SJCRH30 (cell line): ENCODE measurements at regions not wholly inside any gene's neighbourhood (a gene's known extent, or its start where the extent isn't known, plus 50 kb on each side); places are given as distances from the start of the nearest gene placed in this dataset.

Experiments used
- DNase-seq, 2 experiments: peaks; one replicate each; pipeline ENCODE4 v3.0.0-alpha.2; 2015 to 2020
- H3K27ac ChIP-seq: fragments of 250-450 bp; sonication (Bioruptor Pico); 2 replicates; pipeline ENCODE4 v1.5.1; 2020; ENCODE audit warnings: mild to moderate bottlenecking, moderate library complexity
- H3K27me3 ChIP-seq: fragments of 250-450 bp; sonication (Bioruptor Pico); 2 replicates; pipeline ENCODE4 v1.5.1; 2020; ENCODE audit warnings: mild to moderate bottlenecking, moderate library complexity
- H3K36me3 ChIP-seq: fragments of 250-450 bp; sonication (Bioruptor Pico); 2 replicates; pipeline ENCODE4 v1.5.1; 2020; ENCODE audit warnings: mild to moderate bottlenecking, moderate library complexity
- H3K4me1 ChIP-seq: fragments of 250-450 bp; sonication (Bioruptor Pico); 2 replicates; pipeline ENCODE4 v1.5.1; 2020; ENCODE audit warnings: mild to moderate bottlenecking, moderate library complexity
- H3K4me3 ChIP-seq: fragments of 250-450 bp; sonication (Bioruptor Pico); 2 replicates; pipeline ENCODE4 v1.5.1; 2020; ENCODE audit warnings: mild to moderate bottlenecking, moderate library complexity
- H3K9me3 ChIP-seq: fragments of 250-450 bp; sonication (Bioruptor Pico); replicated peaks from 2 replicates; pipeline ENCODE4 v1.5.1; 2020; ENCODE audit warnings: mild to moderate bottlenecking, moderate library complexity

DNA sequence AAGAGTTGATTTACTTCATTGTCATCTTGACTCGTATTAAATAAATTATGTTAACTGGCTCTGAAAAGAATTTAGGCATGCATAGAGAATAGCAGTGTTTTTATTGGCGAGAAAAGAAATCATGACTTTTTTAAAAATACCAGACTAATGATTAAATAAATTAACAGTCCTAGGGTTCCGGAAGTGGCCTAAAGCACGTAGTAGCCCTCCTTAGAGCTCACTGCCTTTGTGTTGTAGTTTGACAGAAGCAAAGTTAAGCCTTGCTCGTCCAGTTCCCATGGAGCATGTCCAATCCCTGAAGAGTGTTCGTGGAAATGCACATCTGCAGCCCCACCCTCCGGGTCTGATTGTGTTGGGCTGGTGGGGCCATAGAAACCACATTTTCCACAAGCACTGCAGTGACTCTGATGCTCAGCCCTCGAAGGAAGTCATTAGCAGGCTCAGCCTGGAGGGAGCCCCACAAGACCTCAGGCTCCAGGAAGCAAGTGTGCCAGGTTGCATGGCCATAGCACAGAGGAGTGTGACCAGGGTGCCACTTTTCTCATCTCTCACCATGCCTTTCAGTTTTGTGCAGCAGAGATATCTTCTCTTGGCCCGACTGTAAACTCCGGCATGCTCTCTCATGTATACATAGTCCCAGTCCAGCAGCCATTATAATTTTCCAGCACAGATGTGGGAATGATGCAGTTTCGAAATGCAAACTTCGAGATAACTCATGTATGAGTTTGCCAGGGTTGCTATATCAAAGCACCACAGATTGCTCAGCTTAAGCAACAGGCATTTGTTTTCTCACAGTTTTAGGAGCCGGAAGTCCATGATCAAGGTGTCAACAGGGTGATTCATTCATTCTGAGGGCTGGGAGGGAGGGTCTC is 188.6 kb upstream of the SH3BP4 start:
- H3K4me3 ChIP-seq, result no peak overlapping the region
- no peaks in the 10 kb centered on the region for H3K27me3 ChIP-seq
- peaks cover 4% of the 10 kb centered on the region for H3K9me3 ChIP-seq
- no peak for DNase-seq
- no peak overlapping the region for H3K27ac ChIP-seq
- no peaks in the 10 kb centered on the region for H3K4me1 ChIP-seq
- H3K36me3 ChIP-seq, result no peaks in the 10 kb centered on the region

GRCh38 chr2:234761910-234762309 is 189.9 kb upstream of the SH3BP4 start:
- Histone ChIP-seq H3K4me1 (no peaks in the 10 kb centered on the region), H3K27me3 (no peaks in the 10 kb centered on the region), H3K27ac (no peak overlapping the region), H3K9me3 (peaks cover 4% of the 10 kb centered on the region), H3K4me3 (no peak overlapping the region), H3K36me3 (no peaks in the 10 kb centered on the region)
- no peak for DNase-seq

DNA sequence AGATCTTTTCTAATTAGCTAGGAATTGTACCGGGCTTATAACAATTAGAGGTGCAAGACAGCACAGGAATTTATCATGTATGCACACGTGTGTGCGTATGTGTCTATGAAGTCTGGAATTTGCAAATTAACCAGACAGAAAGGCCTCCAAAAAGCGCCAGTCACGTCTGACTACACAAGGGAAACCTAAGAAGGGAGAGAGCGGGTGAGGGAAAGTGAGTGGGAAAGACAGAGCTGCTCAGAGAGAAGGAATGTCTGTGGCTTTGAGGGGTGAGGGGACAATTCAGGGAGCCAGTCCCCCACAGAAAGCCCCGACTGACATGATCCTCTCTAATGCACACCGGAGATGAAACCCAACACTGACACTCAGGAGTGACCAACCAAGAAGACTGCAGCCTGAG is 197.7 kb upstream of the SH3BP4 start:
- H3K9me3 ChIP-seq, result no peaks in the 10 kb centered on the region
- no peaks in the 10 kb centered on the region for H3K36me3 ChIP-seq
- no peaks in the 10 kb centered on the region for H3K27me3 ChIP-seq
- no peak overlapping the region for H3K27ac ChIP-seq
- DNase-seq, result no peak
- no peak overlapping the region for H3K4me3 ChIP-seq
- H3K4me1 ChIP-seq, result no peaks in the 10 kb centered on the region

DNA sequence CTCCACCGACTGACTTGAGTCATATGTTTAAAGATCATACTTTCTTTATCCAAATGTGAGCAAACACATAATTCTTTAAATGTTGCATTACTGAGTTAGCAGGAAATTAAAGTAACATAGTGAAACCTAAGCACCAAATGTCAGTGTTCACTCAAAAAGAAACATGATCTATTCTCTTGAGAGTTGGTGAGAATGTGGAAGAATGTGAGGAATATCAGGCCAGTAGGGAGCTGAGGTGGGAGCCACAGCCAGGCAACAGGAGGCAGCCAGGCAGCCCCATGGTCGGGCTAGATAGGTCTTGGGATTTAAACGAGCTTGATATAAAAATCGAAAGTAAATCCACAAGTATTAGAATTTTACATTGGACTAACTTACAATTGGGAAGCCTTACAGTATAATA is 198.1 kb upstream of the SH3BP4 start:
- no peak for DNase-seq
- no peak overlapping the region for H3K4me3 ChIP-seq
- no peak overlapping the region for H3K27ac ChIP-seq

DNA sequence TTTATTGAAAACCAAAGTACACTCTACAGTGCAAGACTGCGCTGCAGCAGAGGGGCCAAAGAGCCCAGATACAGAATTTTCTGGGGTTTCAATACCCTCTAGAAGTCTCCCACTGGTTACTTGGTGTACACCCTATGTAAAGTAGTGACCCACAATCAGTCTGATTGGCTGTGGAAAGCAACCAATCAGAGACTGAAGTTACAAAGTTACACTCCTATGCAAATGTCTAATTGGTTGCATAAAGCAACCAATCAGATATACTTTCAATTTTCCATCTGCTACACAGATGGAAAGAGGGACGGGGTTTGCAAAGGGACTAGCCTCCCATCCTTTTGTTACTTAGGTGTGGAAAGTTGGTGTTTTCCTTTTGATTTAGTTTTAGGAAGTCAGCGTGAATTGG is 198.9 kb upstream of the SH3BP4 start:
- no peak overlapping the region for H3K27ac ChIP-seq
- no peak overlapping the region for H3K4me3 ChIP-seq
- H3K4me1 ChIP-seq, result no peaks in the 10 kb centered on the region
- H3K9me3 ChIP-seq, result no peaks in the 10 kb centered on the region; the same call in 1 of the 2 replicates
- DNase-seq, result no peak
- no peaks in the 10 kb centered on the region for H3K36me3 ChIP-seq
- H3K27me3 ChIP-seq, result no peaks in the 10 kb centered on the region

More for the DNA sequence above, 198.1 kb upstream of the SH3BP4 start:
- H3K4me1 ChIP-seq, result no peaks in the 10 kb centered on the region
- H3K27me3 ChIP-seq, result no peaks in the 10 kb centered on the region
- H3K36me3 ChIP-seq, result no peaks in the 10 kb centered on the region
- no peaks in the 10 kb centered on the region for H3K9me3 ChIP-seq

- Histone ChIP-seq H3K4me1 (no peaks in the 10 kb centered on the region), H3K27me3 (no peaks in the 10 kb centered on the region), H3K36me3 (no peaks in the 10 kb centered on the region), H3K27ac (no peak overlapping the region), H3K9me3 (no peaks in the 10 kb centered on the region; the same call in 1 of the 2 replicates), H3K4me3 (no peak overlapping the region)
- DNase-seq, result no peak
These were observed 200.4 kb upstream of the SH3BP4 start for GRCh38 chr2:234751275-234751973.

DNA sequence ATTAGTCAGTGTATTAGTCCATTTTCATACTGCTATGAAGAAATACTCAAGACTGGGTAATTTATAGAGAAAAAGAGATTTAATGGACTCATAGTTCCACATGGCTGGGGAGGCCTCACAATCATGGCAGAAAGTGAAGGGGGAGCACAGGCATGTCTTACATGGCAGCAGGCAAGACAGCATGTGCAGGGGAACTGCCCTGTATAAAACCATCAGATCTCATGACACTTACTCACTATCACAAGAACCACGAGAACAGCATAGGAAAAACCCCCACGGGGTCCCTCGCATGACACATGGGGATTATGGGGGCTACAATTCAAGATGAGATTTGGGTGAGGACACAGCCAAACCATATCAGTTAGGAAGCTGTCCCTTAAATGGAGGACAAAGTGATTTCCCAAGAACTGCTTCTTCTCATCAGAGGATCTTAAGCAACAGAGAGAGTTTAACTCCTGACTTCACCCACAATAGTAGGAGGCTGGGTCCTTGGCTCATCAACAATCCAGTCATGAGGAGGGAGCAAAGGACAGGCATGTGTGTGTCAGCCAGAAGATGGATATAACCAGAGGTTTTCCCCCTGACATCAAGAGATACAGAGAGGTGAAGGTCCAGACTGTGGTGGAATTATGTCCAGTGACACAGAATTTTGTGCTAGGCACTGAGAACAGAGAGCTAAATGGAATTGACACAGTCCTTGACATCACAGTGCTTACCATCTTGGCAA is 203.8 kb upstream of the SH3BP4 start:
- H3K27ac ChIP-seq, result no peak overlapping the region
- H3K4me3 ChIP-seq, result no peak overlapping the region
- no peak for DNase-seq
- H3K27me3 ChIP-seq, result no peaks in the 10 kb centered on the region
- H3K9me3 ChIP-seq, result no peaks in the 10 kb centered on the region; the same call in 1 of the 2 replicates
- H3K4me1 ChIP-seq, result no peaks in the 10 kb centered on the region
- no peaks in the 10 kb centered on the region for H3K36me3 ChIP-seq

GRCh38 chr2:234747032-234747431 is 204.8 kb upstream of the SH3BP4 start:
- Histone ChIP-seq H3K36me3 (no peaks in the 10 kb centered on the region), H3K27me3 (no peaks in the 10 kb centered on the region), H3K4me1 (no peaks in the 10 kb centered on the region), H3K27ac (no peak overlapping the region), H3K9me3 (no peaks in the 10 kb centered on the region; the same call in 1 of the 2 replicates), H3K4me3 (no peak overlapping the region)
- DNase-seq, result no peak

- Histone ChIP-seq H3K4me3 (no peak overlapping the region), H3K36me3 (no peaks in the 10 kb centered on the region), H3K27ac (no peak overlapping the region), H3K4me1 (no peaks in the 10 kb centered on the region), H3K9me3 (no peaks in the 10 kb centered on the region; the same call in 1 of the 2 replicates), H3K27me3 (no peaks in the 10 kb centered on the region)
- peak in 1 of 2 experiments; percentile 32 for DNase-seq
These were observed 206.5 kb upstream of the SH3BP4 start for GRCh38 chr2:234745347-234745746.

GRCh38 chr2:234741976-234742375 is 209.8 kb upstream of the SH3BP4 start:
- H3K27me3 ChIP-seq, result no peaks in the 10 kb centered on the region
- no peaks in the 10 kb centered on the region for H3K36me3 ChIP-seq
- no peaks in the 10 kb centered on the region for H3K4me1 ChIP-seq
- no peak overlapping the region for H3K4me3 ChIP-seq
- H3K27ac ChIP-seq, result no peak overlapping the region
- DNase-seq, result no peak
- no peaks in the 10 kb centered on the region for H3K9me3 ChIP-seq

GRCh38 chr2:234739061-234739460 is 212.8 kb upstream of the SH3BP4 start:
- no peaks in the 10 kb centered on the region for H3K4me1 ChIP-seq
- no peak overlapping the region for H3K4me3 ChIP-seq
- no peaks in the 10 kb centered on the region for H3K27me3 ChIP-seq
- no peak overlapping the region for H3K27ac ChIP-seq
- no peaks in the 10 kb centered on the region for H3K36me3 ChIP-seq
- DNase-seq, result no peak
- no peaks in the 10 kb centered on the region for H3K9me3 ChIP-seq

GRCh38 chr2:234735829-234736228 is 216.0 kb upstream of the SH3BP4 start:
- no peaks in the 10 kb centered on the region for H3K4me1 ChIP-seq
- H3K9me3 ChIP-seq, result no peaks in the 10 kb centered on the region
- no peak for DNase-seq
- H3K27ac ChIP-seq, result no peak overlapping the region
- H3K4me3 ChIP-seq, result no peak overlapping the region
- H3K36me3 ChIP-seq, result no peaks in the 10 kb centered on the region
- H3K27me3 ChIP-seq, result no peaks in the 10 kb centered on the region

DNA sequence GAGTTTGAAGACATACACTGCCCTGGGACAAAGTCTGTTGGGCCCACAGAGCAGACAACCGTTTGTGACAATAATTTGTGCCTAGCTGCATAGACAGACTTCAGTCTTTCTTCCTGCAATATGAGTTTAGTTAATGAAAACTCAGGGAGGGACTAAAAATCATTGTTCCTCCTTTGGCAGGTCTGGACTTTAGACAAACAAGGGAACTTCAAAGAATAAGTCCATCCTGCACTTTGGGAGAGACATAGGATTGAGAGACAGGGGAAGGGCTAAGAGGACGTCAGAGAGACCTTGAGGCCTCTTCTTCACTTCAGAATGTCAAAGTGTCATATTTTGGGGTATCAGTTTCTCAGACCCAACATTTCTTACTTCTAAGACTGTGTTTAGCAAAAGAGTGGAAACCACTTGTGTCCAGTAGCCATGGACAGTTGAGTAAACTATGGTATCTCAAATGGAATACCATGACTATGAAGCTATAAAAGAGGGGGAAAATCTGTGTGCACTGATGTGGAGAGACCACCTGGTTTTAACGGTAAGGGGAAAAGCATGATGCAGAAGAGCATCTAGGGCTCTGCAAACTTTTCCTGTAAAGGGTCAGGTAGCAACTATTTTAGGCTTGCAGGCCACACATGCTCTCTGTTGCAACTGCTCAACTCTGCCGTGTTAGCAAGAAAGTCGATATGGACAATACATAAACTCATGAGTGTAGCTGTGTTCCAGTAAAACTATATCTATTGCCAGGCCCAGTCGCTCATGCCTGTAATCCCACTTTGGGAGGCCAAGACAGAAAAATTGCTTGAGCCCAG is 217.8 kb upstream of the SH3BP4 start:
- no peak for DNase-seq
- H3K4me3 ChIP-seq, result no peak overlapping the region
- no peak overlapping the region for H3K27ac ChIP-seq
- H3K36me3 ChIP-seq, result no peaks in the 10 kb centered on the region
- no peaks in the 10 kb centered on the region for H3K9me3 ChIP-seq
- H3K27me3 ChIP-seq, result no peaks in the 10 kb centered on the region
- H3K4me1 ChIP-seq, result no peaks in the 10 kb centered on the region

- H3K9me3 ChIP-seq, result no peaks in the 10 kb centered on the region
- H3K4me3 ChIP-seq, result no peak overlapping the region
- no peaks in the 10 kb centered on the region for H3K4me1 ChIP-seq
- H3K36me3 ChIP-seq, result no peaks in the 10 kb centered on the region
- H3K27me3 ChIP-seq, result no peaks in the 10 kb centered on the region
- DNase-seq, result no peak
- no peak overlapping the region for H3K27ac ChIP-seq
These were observed 218.7 kb upstream of the SH3BP4 start for GRCh38 chr2:234733093-234733489.
